ENCODE measurements at regions not wholly inside any gene's neighbourhood (a gene's known extent, or its start where the extent isn't known, plus 50 kb on each side); places are given as distances from the start of the nearest gene placed in this dataset.

DNA sequence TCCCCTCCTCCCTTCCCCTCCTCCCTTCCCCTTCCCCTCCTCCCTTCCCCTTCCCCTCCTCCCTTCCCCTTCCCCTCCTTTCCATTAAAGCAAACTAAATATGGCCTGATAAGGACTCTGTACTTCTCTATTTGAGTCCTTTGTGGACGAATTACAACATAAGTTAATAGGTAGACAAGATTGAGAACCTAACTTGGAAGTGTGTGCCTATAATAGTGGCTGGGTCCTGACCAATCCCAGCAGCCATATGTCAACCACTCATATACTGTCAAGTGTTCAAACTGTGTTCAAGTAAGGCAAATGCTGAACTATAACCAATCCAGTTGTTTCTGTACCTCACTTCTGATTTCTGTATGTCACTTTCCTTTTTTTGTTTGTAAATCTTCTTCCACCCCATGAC lies 97.1 kb upstream of the RBMS1 start (continued):
- TF ChIP-seq, protein P1, sequence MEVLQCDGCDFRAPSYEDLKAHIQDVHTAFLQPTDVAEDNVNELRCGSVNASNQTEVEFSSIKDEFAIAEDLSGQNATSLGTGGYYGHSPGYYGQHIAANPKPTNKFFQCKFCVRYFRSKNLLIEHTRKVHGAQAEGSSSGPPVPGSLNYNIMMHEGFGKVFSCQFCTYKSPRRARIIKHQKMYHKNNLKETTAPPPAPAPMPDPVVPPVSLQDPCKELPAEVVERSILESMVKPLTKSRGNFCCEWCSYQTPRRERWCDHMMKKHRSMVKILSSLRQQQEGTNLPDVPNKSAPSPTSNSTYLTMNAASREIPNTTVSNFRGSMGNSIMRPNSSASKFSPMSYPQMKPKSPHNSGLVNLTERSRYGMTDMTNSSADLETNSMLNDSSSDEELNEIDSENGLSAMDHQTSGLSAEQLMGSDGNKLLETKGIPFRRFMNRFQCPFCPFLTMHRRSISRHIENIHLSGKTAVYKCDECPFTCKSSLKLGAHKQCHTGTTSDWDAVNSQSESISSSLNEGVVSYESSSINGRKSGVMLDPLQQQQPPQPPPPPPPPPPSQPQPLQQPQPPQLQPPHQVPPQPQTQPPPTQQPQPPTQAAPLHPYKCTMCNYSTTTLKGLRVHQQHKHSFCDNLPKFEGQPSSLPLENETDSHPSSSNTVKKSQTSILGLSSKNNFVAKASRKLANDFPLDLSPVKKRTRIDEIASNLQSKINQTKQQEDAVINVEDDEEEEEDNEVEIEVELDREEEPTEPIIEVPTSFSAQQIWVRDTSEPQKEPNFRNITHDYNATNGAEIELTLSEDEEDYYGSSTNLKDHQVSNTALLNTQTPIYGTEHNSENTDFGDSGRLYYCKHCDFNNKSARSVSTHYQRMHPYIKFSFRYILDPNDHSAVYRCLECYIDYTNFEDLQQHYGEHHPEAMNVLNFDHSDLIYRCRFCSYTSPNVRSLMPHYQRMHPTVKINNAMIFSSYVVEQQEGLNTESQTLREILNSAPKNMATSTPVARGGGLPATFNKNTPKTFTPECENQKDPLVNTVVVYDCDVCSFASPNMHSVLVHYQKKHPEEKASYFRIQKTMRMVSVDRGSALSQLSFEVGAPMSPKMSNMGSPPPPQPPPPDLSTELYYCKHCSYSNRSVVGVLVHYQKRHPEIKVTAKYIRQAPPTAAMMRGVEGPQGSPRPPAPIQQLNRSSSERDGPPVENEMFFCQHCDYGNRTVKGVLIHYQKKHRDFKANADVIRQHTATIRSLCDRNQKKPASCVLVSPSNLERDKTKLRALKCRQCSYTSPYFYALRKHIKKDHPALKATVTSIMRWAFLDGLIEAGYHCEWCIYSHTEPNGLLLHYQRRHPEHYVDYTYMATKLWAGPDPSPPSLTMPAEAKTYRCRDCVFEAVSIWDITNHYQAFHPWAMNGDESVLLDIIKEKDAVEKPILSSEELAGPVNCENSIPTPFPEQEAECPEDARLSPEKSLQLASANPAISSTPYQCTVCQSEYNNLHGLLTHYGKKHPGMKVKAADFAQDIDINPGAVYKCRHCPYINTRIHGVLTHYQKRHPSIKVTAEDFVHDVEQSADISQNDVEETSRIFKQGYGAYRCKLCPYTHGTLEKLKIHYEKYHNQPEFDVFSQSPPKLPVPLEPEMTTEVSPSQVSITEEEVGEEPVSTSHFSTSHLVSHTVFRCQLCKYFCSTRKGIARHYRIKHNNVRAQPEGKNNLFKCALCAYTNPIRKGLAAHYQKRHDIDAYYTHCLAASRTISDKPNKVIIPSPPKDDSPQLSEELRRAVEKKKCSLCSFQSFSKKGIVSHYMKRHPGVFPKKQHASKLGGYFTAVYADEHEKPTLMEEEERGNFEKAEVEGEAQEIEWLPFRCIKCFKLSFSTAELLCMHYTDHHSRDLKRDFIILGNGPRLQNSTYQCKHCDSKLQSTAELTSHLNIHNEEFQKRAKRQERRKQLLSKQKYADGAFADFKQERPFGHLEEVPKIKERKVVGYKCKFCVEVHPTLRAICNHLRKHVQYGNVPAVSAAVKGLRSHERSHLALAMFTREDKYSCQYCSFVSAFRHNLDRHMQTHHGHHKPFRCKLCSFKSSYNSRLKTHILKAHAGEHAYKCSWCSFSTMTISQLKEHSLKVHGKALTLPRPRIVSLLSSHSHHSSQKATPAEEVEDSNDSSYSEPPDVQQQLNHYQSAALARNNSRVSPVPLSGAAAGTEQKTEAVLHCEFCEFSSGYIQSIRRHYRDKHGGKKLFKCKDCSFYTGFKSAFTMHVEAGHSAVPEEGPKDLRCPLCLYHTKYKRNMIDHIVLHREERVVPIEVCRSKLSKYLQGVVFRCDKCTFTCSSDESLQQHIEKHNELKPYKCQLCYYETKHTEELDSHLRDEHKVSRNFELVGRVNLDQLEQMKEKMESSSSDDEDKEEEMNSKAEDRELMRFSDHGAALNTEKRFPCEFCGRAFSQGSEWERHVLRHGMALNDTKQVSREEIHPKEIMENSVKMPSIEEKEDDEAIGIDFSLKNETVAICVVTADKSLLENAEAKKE (CRISPR knock-in tag; IDR thresholded peaks at IDR 0.05) = no peak
- TF ChIP-seq EZH2 (IDR thresholded peaks at IDR 0.05; ENCODE audit: low read depth, unreplicated experiment) (no peak), STAT1 (IDR thresholded peaks at IDR 0.05; ENCODE audit: unreplicated experiment) (no peak), ZNF114 (CRISPR knock-in tag; IDR thresholded peaks at IDR 0.05) (no peak), NANOG (IDR thresholded peaks at IDR 0.05; ENCODE audit: borderline replicate concordance) (no peak)
- TF ChIP-seq, protein P2, sequence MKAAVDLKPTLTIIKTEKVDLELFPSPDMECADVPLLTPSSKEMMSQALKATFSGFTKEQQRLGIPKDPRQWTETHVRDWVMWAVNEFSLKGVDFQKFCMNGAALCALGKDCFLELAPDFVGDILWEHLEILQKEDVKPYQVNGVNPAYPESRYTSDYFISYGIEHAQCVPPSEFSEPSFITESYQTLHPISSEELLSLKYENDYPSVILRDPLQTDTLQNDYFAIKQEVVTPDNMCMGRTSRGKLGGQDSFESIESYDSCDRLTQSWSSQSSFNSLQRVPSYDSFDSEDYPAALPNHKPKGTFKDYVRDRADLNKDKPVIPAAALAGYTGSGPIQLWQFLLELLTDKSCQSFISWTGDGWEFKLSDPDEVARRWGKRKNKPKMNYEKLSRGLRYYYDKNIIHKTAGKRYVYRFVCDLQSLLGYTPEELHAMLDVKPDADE (IDR thresholded peaks at IDR 0.05) = no peak

DNA sequence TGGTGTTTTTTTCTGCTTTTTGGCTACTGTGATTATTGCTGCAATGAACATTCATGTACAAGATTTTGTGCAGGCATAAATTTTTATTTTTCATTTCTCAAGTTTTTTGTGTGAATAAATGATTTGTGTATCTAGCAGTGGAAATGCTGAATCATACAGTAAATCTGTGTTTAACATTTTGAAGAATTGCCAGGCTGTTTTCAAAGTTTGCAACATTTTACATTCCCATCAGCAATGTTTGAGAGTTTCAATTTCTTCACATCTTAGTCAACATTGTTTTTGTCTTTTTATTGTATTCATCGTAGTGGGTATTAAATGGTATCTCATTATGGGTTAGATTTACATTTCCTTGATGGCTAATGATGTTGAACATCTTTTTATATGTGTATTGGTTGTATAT lies 98.8 kb upstream of the RBMS1 start:
- no peak overlapping the region for H2AFZ ChIP-seq
- H3K27ac ChIP-seq (ENCODE audit: low read depth) = no peak overlapping the region
- H3K4me1 ChIP-seq (ENCODE audit: insufficient read depth) = no peaks in the 10 kb centered on the region
- ATAC-seq (no peak), DNase-seq (ENCODE audit: low spot score) (no peak)
- Mint-ChIP-seq H3K27ac (no peak overlapping the region), H3K4me3 (no peak overlapping the region), H3K4me1 (no peaks in the 10 kb centered on the region; the same call in 2 of the 3 replicates), H3K9me3 (peaks cover 34% of the 10 kb centered on the region), H3K36me3 (ENCODE audit: low read depth) (peaks cover 25% of the 10 kb centered on the region), H3K27me3 (ENCODE audit: insufficient read depth, low read depth, poor library complexity) (peaks cover 22% of the 10 kb centered on the region)
- H3K4me3 ChIP-seq = no peak overlapping the region
- no peaks in the 10 kb centered on the region for H3K79me2 ChIP-seq (replicated peaks; ENCODE audit: insufficient read depth)
- no peaks in the 10 kb centered on the region for H3F3A ChIP-seq (replicated peaks; ENCODE audit: low read depth)
- H3K27me3 ChIP-seq (ENCODE audit: insufficient read depth) = no peaks in the 10 kb centered on the region
- H3K4me2 ChIP-seq = no peak overlapping the region
- H3K36me3 ChIP-seq (ENCODE audit: insufficient read depth) = no peaks in the 10 kb centered on the region
- H4K20me1 ChIP-seq (replicated peaks; ENCODE audit: insufficient read depth) = no peaks in the 10 kb centered on the region
- H3K9me2 ChIP-seq (ENCODE audit: insufficient read depth) = no peaks in the 10 kb centered on the region; the same call in 1 of the 2 replicates
- TF ChIP-seq POLR2AphosphoS5 (IDR thresholded peaks at IDR 0.05; ENCODE audit: low read depth) (no peak), STAT1 (IDR thresholded peaks at IDR 0.05; ENCODE audit: unreplicated experiment) (no peak), EZH2 (IDR thresholded peaks at IDR 0.05; ENCODE audit: low read depth, unreplicated experiment) (no peak), ZNF331 (CRISPR knock-in tag; IDR thresholded peaks at IDR 0.05; ENCODE audit: low read depth) (no peak), JUNB (IDR thresholded peaks at IDR 0.05; ENCODE audit: unreplicated experiment) (no peak), EZH2phosphoT487 (IDR thresholded peaks at IDR 0.05; ENCODE audit: unreplicated experiment) (no peak)
- TF ChIP-seq, protein P1 (CRISPR knock-in tag; IDR thresholded peaks at IDR 0.05) = no peak
